ENCODE measurements at regions not wholly inside any gene's neighbourhood (a gene's known extent, or its start where the extent isn't known, plus 50 kb on each side); places are given as distances from the start of the nearest gene placed in this dataset.

DNA sequence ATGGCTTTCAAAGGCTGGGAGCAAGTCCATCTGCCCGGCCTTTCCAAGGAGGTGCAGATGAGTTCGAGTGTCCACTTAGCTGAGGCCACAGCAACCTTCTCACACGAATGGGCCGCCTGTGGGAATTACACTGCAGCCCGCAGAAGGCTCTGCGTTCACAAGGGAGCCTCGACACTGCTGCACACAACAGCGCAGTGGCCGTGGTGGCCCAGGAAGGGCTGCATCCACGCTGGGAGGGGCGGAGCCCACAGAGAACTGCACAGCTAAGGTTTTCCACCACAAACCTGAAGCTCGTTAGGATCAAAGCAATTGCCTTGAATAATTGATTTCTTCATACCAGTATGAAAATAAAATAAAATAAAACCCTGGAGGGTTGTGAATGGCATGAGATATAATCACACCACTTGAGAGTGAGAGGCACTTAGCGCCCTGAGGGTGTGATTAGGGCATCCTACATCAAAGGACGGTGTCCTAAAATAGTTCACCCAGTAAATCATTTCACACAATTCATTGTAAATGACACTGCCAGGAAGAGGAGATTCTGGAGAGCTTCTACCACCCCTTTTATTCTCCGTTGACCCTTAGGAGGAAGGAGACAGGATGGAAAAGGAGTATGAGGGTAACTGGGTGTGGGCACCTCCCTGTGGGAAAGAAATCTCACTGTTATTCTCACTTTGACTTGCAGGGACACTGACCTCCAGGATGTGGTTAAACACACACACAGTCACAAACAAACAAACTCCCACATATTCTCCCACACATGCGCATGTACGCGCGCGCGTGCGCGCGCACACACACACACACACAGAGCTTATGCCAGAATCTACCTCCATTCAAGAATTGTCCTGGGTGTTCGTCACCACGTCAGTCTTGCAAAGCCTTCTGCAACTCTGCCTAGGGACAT lies 256.6 kb upstream of the ID2 start:
- H3K4me3 ChIP-seq (ENCODE audit: low read length): no peak overlapping the region
- TF ChIP-seq ZNF274 (IDR thresholded peaks at IDR 0.05; ENCODE audit: low read depth, low read length): no peak

DNA sequence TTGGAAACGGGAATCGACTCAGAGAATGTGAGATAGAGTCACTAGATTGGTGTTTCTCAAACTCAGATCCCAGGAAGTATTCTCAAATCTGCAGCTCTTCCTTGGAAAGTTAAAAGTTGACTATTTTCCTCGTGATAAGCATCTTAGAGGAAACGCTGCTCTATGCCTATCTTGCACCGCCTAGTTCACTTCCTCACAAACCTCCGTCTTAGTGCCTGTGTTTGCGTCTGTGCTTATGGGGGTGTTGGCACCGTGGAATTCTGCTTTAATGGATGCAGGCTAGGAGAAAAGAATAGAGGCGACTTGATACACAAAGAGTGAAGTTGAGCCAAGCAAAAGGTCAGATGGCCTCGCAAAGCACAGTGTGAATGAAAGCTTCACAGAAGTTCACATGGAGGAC lies 255.3 kb upstream of the ID2 start:
- TF ChIP-seq ZNF274 (IDR thresholded peaks at IDR 0.05; ENCODE audit: low read depth, low read length): no peak
- H3K4me3 ChIP-seq (ENCODE audit: low read length): no peak overlapping the region

DNA sequence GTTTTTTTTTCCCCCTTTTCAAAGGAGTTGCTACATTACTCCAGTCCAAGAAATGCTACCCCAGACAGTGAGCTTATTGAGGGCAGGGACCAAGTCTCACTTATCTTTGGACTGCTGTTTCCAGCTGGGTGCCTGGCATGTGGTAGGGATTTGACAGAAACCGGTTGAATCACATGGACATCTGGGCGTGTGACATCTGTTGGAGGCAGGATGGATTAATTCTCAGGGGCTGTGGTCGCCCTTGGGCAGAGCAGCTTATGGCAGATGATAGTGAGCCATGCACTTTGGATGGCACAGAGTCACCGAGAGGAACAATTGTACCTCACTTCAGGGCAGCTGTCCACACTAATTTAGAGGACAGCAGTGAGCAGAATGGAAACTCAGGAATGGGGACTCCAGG lies 254.6 kb upstream of the ID2 start:
- H3K4me3 ChIP-seq (ENCODE audit: low read length): no peak overlapping the region
- TF ChIP-seq ZNF274 (IDR thresholded peaks at IDR 0.05; ENCODE audit: low read depth, low read length): no peak

DNA sequence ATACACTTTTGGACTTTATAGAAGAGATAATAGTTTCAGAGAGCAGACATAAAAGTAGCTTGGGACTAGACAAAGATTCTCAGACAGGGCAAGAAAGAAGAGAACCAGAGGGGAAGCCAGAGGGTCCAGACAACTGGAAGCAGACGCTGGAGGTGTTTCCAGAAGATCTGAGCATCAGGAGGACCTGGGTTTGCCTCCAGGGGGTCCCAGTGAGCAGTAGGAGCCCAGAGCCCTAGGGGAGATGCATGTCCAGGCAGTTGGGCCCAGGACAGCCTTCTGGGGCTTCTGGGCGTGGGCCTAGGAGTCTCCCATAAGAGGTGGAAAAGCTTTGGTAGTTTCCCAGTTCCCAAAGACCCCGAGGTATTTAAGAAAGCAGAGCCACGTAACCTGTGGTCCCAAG lies 251.2 kb upstream of the ID2 start:
- no peak for TF ChIP-seq ZNF274 (IDR thresholded peaks at IDR 0.05; ENCODE audit: low read depth, low read length)
- H3K4me3 ChIP-seq (ENCODE audit: low read length): no peak overlapping the region

DNA sequence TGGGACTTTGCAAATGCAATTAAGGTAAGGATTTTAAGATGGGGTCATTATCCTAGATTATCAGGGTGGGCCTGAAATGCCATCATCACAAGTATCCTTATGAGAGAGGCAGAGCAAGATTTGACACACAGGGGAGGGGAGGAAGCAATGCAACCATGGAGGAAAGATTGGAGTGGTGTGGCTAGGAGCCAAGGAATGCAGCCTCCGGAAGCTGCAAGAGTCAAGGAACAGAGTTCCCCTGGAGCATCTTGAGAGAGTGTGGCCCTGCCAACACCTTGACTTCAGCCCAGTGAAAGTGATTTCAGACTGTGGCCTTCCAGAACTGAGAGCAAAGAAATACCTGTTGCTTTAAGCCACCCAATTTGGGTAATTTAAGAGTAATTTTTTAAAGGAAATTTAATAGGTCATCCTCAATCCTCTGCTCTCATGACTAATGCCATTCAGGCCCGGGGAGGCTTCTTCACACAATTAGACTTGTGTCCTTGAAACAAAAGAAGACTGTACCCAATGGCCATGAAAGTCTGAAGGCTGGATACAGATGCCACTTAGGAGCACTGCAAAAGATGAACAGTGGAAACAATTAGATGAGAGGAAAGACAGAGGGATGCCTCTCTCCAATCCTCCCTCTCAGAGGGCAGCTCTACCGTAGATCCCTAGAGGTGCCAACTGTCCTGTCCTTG lies 250.3 kb upstream of the ID2 start:
- H3K4me3 ChIP-seq (ENCODE audit: low read length): no peak overlapping the region
- no peak for TF ChIP-seq ZNF274 (IDR thresholded peaks at IDR 0.05; ENCODE audit: low read depth, low read length)

DNA sequence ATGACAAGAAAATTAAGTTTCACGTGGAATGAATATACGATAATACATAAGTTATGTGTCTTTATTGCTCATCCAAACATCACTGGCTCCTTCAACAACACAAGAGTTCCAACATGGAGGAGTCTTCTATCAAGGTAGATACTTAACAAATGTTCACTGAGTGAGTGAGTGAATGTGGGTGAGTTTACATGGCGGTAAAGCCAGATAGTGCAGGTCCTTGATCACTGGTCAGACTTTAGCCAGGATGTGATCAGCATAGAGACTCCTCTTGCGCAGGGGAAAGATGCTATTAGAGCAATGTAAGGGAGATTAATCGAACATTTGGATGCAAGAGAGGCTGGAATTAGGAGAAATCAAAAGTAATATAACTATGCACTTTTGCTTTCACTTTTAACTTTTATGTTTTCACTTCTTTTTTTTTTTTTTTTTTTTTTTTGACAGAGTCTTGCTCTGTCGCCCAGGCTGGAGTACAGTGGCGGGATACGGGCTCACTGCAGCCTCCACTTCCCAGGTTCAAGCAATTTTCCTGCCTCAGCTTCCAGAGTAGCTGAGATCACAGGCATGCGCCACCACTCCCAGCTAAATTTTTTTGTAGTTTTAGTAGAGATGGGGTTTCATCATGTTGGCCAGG lies 249.0 kb upstream of the ID2 start:
- no peak for TF ChIP-seq ZNF274 (IDR thresholded peaks at IDR 0.05; ENCODE audit: low read depth, low read length)
- H3K4me3 ChIP-seq (ENCODE audit: low read length): no peak overlapping the region; the same call in 1 of the 2 replicates

DNA sequence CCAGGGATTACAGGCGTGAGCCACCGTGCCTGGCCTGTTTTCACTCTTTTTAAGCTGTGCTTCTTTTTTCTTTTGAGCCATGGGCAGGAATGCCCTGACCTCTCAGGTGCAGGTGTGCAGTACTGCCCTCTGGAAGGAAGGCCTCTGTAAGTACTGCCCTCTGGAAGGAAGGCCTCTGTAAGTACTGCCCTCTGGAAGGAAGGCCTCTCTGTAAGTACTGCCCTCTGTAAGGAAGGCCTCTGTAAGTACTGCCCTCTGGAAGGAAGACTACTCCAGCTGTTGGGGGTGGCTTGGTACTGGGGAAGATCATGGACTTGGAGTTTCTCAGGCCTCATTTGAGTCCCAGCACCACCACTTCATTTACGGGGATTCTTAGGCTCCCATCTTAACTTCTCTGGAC lies 248.5 kb upstream of the ID2 start:
- TF ChIP-seq ZNF274 (IDR thresholded peaks at IDR 0.05; ENCODE audit: low read depth, low read length): no peak
- H3K4me3 ChIP-seq (ENCODE audit: low read length): no peak overlapping the region; the same call in 1 of the 2 replicates

DNA sequence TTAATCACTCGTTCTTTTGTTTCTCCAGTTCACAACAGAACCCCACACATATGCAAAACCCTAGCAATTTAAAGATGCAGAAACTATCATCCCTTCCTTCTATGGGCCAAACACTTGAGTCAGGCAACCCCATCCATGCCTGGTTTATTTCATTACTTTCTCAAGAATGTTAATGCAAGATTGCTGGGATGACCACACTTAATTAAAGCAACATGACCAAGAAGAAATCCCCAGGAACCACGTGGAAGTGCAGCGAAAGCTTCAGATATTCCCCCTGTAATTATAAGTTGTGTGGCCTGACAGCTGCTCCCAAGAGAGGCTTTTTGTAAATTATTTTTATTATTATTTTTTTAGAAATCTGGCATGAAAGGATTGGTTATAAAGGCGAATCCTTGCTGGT lies 246.2 kb upstream of the ID2 start:
- TF ChIP-seq ZNF274 (IDR thresholded peaks at IDR 0.05; ENCODE audit: low read depth, low read length): no peak
- no peak overlapping the region for H3K4me3 ChIP-seq (ENCODE audit: low read length)

DNA sequence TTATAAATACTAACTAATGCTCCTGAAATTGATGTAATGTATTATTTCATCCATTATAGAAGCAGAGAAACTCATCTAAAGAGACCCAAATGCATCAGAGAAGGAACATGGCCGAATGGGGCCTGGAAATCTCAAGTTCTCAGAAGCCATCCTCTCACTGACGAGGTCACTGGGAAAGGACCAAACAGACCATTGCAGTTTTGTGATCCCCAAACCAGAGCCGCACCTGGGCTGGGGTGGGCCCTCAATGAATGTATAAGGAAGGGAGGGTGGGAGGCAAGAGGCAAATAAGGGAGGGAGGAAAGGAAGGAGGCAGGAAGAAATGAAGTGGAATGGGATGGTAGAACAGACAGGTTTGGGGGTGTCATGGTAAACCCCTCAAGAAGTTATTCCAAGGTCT lies 245.3 kb upstream of the ID2 start:
- no peak for TF ChIP-seq ZNF274 (IDR thresholded peaks at IDR 0.05; ENCODE audit: low read depth, low read length)

DNA sequence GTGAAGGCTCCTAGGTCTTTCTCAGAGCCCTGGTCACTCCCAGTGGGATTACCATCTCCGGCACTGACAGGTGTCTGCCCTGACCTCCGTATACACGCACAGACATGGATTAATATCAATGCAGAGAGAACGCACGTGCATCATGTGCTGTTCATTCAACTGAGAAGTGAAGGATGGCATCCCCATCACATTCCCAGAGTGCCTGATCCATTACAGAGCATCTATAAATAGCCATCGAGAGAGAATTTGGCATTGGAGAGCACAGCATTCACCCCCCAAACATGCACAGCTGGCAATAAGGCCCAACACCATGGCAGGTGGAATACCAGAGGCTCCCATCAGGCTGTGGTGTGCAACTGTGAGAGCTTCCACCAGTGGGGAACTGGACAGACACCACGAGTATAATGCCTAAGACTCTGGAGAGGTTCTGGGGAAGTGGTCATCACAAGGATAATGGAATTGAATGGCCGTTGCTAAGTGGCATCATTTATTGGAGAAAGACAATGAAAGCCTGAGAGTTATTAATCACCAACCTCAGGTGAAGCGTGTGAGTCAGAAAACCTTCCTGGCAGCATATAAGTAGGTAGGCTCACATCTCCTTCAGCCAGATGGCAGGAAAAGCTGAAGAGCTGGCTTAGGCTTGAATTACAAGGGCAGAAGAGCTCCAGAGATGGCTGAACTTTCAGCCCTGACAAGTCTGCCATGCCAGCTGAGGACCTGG lies 244.5 kb upstream of the ID2 start:
- H3K4me3 ChIP-seq (ENCODE audit: low read length): no peak overlapping the region
- no peak for TF ChIP-seq ZNF274 (IDR thresholded peaks at IDR 0.05; ENCODE audit: low read depth, low read length)

More for the DNA sequence above, 245.3 kb upstream of the ID2 start:
- H3K4me3 ChIP-seq (ENCODE audit: low read length): no peak overlapping the region

DNA sequence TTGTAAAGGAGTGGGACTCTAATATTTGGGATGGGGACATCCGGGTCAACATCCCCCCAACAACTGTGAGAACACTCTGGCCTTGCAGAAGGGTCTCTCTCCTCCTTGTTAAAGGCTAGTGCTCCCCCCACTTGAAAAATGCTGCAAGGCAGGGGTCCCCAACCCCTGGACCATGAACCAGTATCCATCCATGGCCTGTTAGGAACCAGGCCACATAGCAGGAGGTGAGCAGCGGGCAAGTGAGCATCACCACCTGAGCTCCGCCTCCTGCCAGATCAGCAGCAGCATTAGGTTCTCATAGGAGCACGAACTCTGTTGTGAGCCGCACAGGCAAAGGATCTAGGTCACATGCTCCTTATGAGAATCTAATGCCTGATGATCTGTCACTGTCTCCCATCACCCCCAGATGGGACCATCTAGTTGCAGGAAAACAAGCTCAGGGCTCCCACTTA lies 243.9 kb upstream of the ID2 start:
- no peak overlapping the region for H3K4me3 ChIP-seq (ENCODE audit: low read length)

DNA sequence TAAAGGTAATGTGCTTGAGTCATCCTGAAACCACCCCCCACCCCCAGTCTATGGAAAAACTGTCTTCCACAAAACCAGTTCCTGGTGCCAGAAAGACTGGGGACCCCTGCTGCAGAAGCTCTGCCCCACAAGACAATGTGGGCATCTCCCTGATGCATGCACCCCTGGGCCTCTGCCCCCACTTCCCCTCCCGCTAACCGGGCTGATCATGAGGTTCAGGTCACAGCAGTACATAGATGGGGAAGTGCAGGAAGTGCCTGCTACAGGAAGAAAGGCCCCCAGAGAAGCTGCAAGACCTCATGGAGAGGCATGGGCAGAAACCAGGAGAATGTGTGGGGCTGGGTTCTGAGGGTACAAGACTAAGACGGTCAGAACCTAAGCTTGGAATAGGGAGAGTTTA lies 243.4 kb upstream of the ID2 start:
- H3K4me3 ChIP-seq (ENCODE audit: low read length): no peak overlapping the region
- no peak for TF ChIP-seq ZNF274 (IDR thresholded peaks at IDR 0.05; ENCODE audit: low read depth, low read length)

More for the DNA sequence above, 243.9 kb upstream of the ID2 start:
- TF ChIP-seq ZNF274 (IDR thresholded peaks at IDR 0.05; ENCODE audit: low read depth, low read length): no peak

DNA sequence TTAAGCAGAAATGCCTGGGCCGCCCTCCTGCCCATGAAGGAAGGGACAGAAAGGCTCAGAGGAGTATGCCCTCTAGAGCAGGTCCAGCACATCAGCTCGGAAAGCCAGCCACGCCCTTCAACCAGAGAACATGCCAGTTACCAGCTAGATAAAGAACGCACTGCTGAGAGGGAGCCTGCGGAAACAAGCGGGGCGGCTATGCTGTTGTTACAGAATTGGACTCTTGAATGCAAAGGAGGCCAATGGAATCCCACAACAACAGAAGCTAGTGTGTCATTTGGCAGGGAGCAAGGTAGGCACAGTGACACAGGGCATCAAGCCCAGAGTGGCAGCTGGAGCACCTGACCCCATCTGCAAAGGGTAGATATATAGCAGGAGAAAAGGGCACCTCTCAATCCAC lies 242.9 kb upstream of the ID2 start:
- TF ChIP-seq ZNF274 (IDR thresholded peaks at IDR 0.05; ENCODE audit: low read depth, low read length): no peak
- no peak overlapping the region for H3K4me3 ChIP-seq (ENCODE audit: low read length)
